SK-N-MC (cell line): ENCODE measurements at regions not wholly inside any gene's neighbourhood (a gene's known extent, or its start where the extent isn't known, plus 50 kb on each side); places are given as distances from the start of the nearest gene placed in this dataset.

ENCODE experiments used
- EZH2 ChIP-seq: fragments of 200-600 bp; sonication (generic); IDR thresholded peaks from one replicate; pipeline ENCODE4 v1.6.1; 2017; ENCODE audit warnings: antibody characterized with exemption
- FOXP2 ChIP-seq: optimal IDR thresholded peaks from 2 replicates; pipeline ENCODE3; 2011; ENCODE audit warnings: mild to moderate bottlenecking, moderate library complexity; ENCODE audit not compliant: insufficient read depth; ENCODE audit errors: extremely low read length, control extremely low read depth
- POLR2AphosphoS5 ChIP-seq: IDR thresholded peaks from 2 replicates; pipeline ENCODE4 v1.6.1; 2012; ENCODE audit warnings: mild to moderate bottlenecking, low read depth, low read length, borderline replicate concordance

GRCh38 chr22:23452231-23453010 is 127.7 kb downstream of the IGLL1 start:
- TF ChIP-seq EZH2 = no peak
- no peak for TF ChIP-seq POLR2AphosphoS5
- no peak for TF ChIP-seq FOXP2
